ENCODE measurements at regions not wholly inside any gene's neighbourhood (a gene's known extent, or its start where the extent isn't known, plus 50 kb on each side); places are given as distances from the start of the nearest gene placed in this dataset.

GRCh38 chr3:157647820-157648219 is 144.6 kb upstream of the VEPH1 start:
- TF ChIP-seq CTCF (IDR thresholded peaks at IDR 0.05) (no peak), POLR2A (IDR thresholded peaks at IDR 0.05) (no peak), EP300 (IDR thresholded peaks at IDR 0.05) (no peak)
